GM12878 (cell line): ENCODE measurements at regions not wholly inside any gene's neighbourhood (a gene's known extent, or its start where the extent isn't known, plus 50 kb on each side); places are given as distances from the start of the nearest gene placed in this dataset.

Experiments used
- ATAC-seq: fragments of 200-7000 bp; cut with Tn5 transposase; 3 replicates; pipeline ENCODE4 v1.9.1; 2020; ENCODE audit warnings: mild to moderate bottlenecking, moderate library complexity
- BruUV-seq: library from RNA; stranded (reverse); fragments of 400-500 nt; replicated peaks from 2 replicates; lab custom pipeline; 2021; lab: Mats Ljungman, UMichigan
- CTCF ChIA-PET: fragments of 300-600 bp; sonication (Branson Sonifier 250); formaldehyde crosslinking; extraction: SDS; loops from one replicate; lab custom pipeline; 2021; ENCODE audit warnings: inconsistent platforms; lab: Yijun Ruan, JAX
- POLR2A ChIA-PET: fragments of 350-600 bp; formaldehyde crosslinking; extraction: SDS; loops from one replicate; lab custom pipeline; 2021; ENCODE audit warnings: inconsistent platforms; lab: Charles Lee
- RAD21 ChIA-PET: fragments of 300-600 bp; sonication (Branson Sonifier 250); formaldehyde crosslinking; loops from one replicate; lab custom pipeline; 2023; ENCODE audit warnings: antibody characterized with exemption; ENCODE audit not compliant: unreplicated experiment; lab: Charles Lee
- SMC1A ChIA-PET: fragments of 300-600 bp; sonication (Branson Sonifier 250); formaldehyde crosslinking; loops from one replicate; lab custom pipeline; 2023; ENCODE audit not compliant: unreplicated experiment, uncharacterized antibody; lab: Charles Lee
- DNase-seq: peaks from one replicate; pipeline ENCODE4 v3.0.0-alpha.2; 2011; ENCODE audit warnings: low read depth, low spot score
- FAIRE-seq: peaks from 3 replicates; lab custom pipeline; 2011; peaks lifted over from hg19 to GRCh38; lab: Jason Lieb, UNC
- H2AFZ ChIP-seq: 2 replicates; pipeline ENCODE4 v1.6.0; 2011; ENCODE audit warnings: low read depth, low read length, control low read depth; ENCODE audit not compliant: control insufficient read depth
- H3K27ac ChIP-seq: 2 replicates; pipeline ENCODE4 v1.5.1; 2011; ENCODE audit warnings: control low read depth; ENCODE audit not compliant: control insufficient read depth, insufficient read depth
- H3K27me3 ChIP-seq, 2 experiments: replicated peaks in 1 of 2; 2 replicates each; pipeline versions ENCODE4 v1.6.0 to v1.6.1; 2011; ENCODE audit warnings: low read length in 1 of 2; ENCODE audit not compliant: control insufficient read depth in 2 of 2, insufficient read depth in 2 of 2
- H3K36me3 ChIP-seq, 2 experiments: 2 replicates each; pipeline ENCODE4 v1.5.1; 2011; ENCODE audit warnings: low read length in 1 of 2; ENCODE audit not compliant: control insufficient read depth in 2 of 2, insufficient read depth in 2 of 2
- H3K4me1 ChIP-seq: 2 replicates; pipeline ENCODE4 v1.6.1; 2011; ENCODE audit warnings: mild to moderate bottlenecking, low read length, moderate library complexity, mixed read lengths; ENCODE audit not compliant: control insufficient read depth, insufficient read depth
- H3K4me2 ChIP-seq: 2 replicates; pipeline ENCODE4 v1.6.0; 2011; ENCODE audit warnings: control low read depth; ENCODE audit not compliant: control insufficient read depth, insufficient read depth
- H3K4me3 ChIP-seq: fragments of 200-600 bp; sonication (generic); 2 replicates; pipeline ENCODE4 v1.5.1; 2016
- H3K79me2 ChIP-seq: 2 replicates; pipeline ENCODE4 v1.6.0; 2011; ENCODE audit warnings: low read length; ENCODE audit not compliant: control insufficient read depth, insufficient read depth
- H3K9ac ChIP-seq: 2 replicates; pipeline ENCODE4 v1.8.0; 2011; ENCODE audit warnings: low read length, control low read depth, mixed read lengths; ENCODE audit not compliant: control insufficient read depth, insufficient read depth
- H3K9me3 ChIP-seq: replicated peaks from 3 replicates; pipeline ENCODE4 v1.5.1; 2011; ENCODE audit warnings: mild to moderate bottlenecking, low read length; ENCODE audit not compliant: control insufficient read depth, insufficient read depth
- H4K20me1 ChIP-seq: 2 replicates; pipeline ENCODE4 v1.6.0; 2011; ENCODE audit not compliant: control insufficient read depth, insufficient read depth
- CBX5 ChIP-seq: sonication (generic); IDR thresholded peaks from 2 replicates; pipeline ENCODE4 v1.6.1; 2016; ENCODE audit warnings: low read depth, moderate library complexity, mild to moderate bottlenecking, inconsistent platforms
- EZH2 ChIP-seq: IDR thresholded peaks from 2 replicates; pipeline ENCODE4 v1.6.1; 2012; ENCODE audit warnings: low read depth, mild to moderate bottlenecking, control low read depth, inconsistent platforms, low read length, borderline replicate concordance; ENCODE audit not compliant: control insufficient read depth
- KDM1A ChIP-seq: fragments of 200-600 bp; sonication (generic); IDR thresholded peaks from 2 replicates; pipeline ENCODE4 v1.6.1; 2016; ENCODE audit warnings: borderline replicate concordance
- LARP7 ChIP-seq: fragments of 450-650 bp; IDR thresholded peaks from 2 replicates; pipeline ENCODE4 v1.6.1; 2017; ENCODE audit warnings: mild to moderate bottlenecking
- RAD51 ChIP-seq: fragments of 450-650 bp; IDR thresholded peaks from 2 replicates; pipeline ENCODE4 v1.6.1; 2016; ENCODE audit warnings: moderate library complexity, mild to moderate bottlenecking, inconsistent platforms
- RUNX3 ChIP-seq: IDR thresholded peaks from 2 replicates; pipeline ENCODE4 v1.6.1; 2012; ENCODE audit warnings: low read length, inconsistent platforms
- SPI1 ChIP-seq: IDR thresholded peaks from 2 replicates; pipeline ENCODE4 v1.6.1; 2011; ENCODE audit warnings: low read depth, mild to moderate bottlenecking, low read length, moderate library complexity, borderline replicate concordance; ENCODE audit not compliant: insufficient read depth
- ZNF217 ChIP-seq: fragments of 450-650 bp; IDR thresholded peaks from 2 replicates; pipeline ENCODE4 v1.6.1; 2017; ENCODE audit warnings: antibody characterized with exemption, mild to moderate bottlenecking
- ZNF622 ChIP-seq: fragments of 450-650 bp; IDR thresholded peaks from 2 replicates; pipeline ENCODE4 v1.6.1; 2017; ENCODE audit warnings: mild to moderate bottlenecking, inconsistent platforms
- WGBS: methylation state at CpG from one replicate; pipeline ENCODE4 v1.1.6; 2016; ENCODE audit warnings: low lambda C conversion rate; ENCODE audit not compliant: insufficient replicate concordance, insufficient coverage; ENCODE audit errors: missing lambda C conversion rate; 5-methylcytosine and 5-hydroxymethylcytosine counted together
- in situ Hi-C: fragments of 300-500 bp; cut with MboI; formaldehyde crosslinking; loops from 9 replicates; pipeline ENCODE4 v1.14.3; 2018; ENCODE audit warnings: mixed read lengths
- intact Hi-C: fragments of 100-400 bp; cut with micrococcal nuclease; formaldehyde crosslinking; loops from one replicate; pipeline ENCODE4 v1.14.2; 2022; ENCODE audit not compliant: unreplicated experiment
- TF ChIP-seq, protein P1 (sequence below): fragments of 450-650 bp; IDR thresholded peaks from 2 replicates; pipeline ENCODE4 v1.6.1; 2016; ENCODE audit warnings: mild to moderate bottlenecking

DNA sequence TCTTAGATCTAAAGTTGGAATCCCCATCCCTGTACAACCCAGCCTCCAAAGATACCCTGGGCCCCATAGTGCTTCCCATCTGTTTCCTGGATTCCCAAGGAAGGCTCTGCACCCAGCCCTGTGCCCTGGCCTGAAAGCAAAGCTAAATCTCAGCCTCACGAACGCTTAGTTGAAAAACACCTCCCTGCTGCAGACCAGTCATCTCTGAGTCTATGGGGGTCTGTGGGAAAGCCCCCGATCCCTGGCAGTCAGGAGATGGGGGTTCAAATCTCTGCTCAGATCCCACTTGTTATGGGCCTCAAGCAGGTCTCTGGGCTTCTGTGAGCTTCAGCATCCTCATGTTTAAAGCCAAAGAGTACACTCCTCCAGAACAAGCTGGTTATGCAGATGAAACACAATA, 210.5 kb upstream of the GRIK3 start:
- H3K4me2 ChIP-seq, result no peak overlapping the region
- ATAC-seq (no peak), FAIRE-seq (no peak), DNase-seq (no peak)
- WGBS, result 30% methylated on average over 3 of the region's 3 CpGs
- ChIA-PET SMC1A (no interaction called here), CTCF (interaction anchor here (0.5 kb wide), 1 partner anchor 43 kb away, joined by 3 read pairs; no protein-coding TSS in a partner anchor), RAD21 (no interaction called here), POLR2A (no interaction called here)
- H3K9ac ChIP-seq, result no peak overlapping the region
- no peaks in the 10 kb centered on the region for H3K9me3 ChIP-seq
- no peaks in the 10 kb centered on the region for H3K36me3 ChIP-seq
- in situ Hi-C loops, result no loop called here
- no peaks in the 10 kb centered on the region for H3K4me1 ChIP-seq
- H3K79me2 ChIP-seq, result no peaks in the 10 kb centered on the region
- H3K27me3 ChIP-seq, result peaks cover 0 to 2% of the 10 kb centered on the region in 2 experiments; a peak in 1 of 4 replicates
- TF ChIP-seq ZNF622 (no peak), LARP7 (no peak), EZH2 (no peak), RAD51 (no peak), CBX5 (no peak), ZNF217 (no peak), KDM1A (no peak), SPI1 (no peak), RUNX3 (no peak)
- TF ChIP-seq, protein P1, sequence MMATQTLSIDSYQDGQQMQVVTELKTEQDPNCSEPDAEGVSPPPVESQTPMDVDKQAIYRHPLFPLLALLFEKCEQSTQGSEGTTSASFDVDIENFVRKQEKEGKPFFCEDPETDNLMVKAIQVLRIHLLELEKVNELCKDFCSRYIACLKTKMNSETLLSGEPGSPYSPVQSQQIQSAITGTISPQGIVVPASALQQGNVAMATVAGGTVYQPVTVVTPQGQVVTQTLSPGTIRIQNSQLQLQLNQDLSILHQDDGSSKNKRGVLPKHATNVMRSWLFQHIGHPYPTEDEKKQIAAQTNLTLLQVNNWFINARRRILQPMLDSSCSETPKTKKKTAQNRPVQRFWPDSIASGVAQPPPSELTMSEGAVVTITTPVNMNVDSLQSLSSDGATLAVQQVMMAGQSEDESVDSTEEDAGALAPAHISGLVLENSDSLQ, result no peak
- H3K4me3 ChIP-seq, result no peak overlapping the region
- intact Hi-C loops, result no loop called here
- H3K27ac ChIP-seq, result no peak overlapping the region
- no peak overlapping the region for H2AFZ ChIP-seq
- H4K20me1 ChIP-seq, result no peaks in the 10 kb centered on the region
- BruUV-seq, result no TSS peak
